Left renal cortex interstitium (tissue), 4 donors: ENCODE measurements at regions not wholly inside any gene's neighbourhood (a gene's known extent, or its start where the extent isn't known, plus 50 kb on each side); places are given as distances from the start of the nearest gene placed in this dataset.

Experiments
- DNase-seq, 4 donors: peaks; one replicate each; pipeline ENCODE4 v3.0.0-alpha.2; 2013; ENCODE audit warnings: low read depth in 4 of 4, low spot score in 2 of 4, missing footprints in 1 of 4

GRCh38 chr13:74625541-74625940, 491.3 kb upstream of the KLF12 start:
- DNase-seq, result no peak

- no peak for DNase-seq
Observed at GRCh38 chr13:74623761-74624160, 489.6 kb upstream of the KLF12 start.

GRCh38 chr13:74622284-74622683, 488.1 kb upstream of the KLF12 start:
- no peak for DNase-seq

- DNase-seq, result no peak
Observed at GRCh38 chr13:74620711-74621110, 486.5 kb upstream of the KLF12 start.

- no peak for DNase-seq
Observed at GRCh38 chr13:74620308-74620707, 486.1 kb upstream of the KLF12 start.

GRCh38 chr13:74597526-74597925, 463.3 kb upstream of the KLF12 start:
- no peak for DNase-seq

GRCh38 chr13:74596691-74597090, 462.5 kb upstream of the KLF12 start:
- DNase-seq, result no peak

- DNase-seq, result no peak
Observed at GRCh38 chr13:74593688-74594087, 459.5 kb upstream of the KLF12 start.

GRCh38 chr13:74586847-74587246, 452.6 kb upstream of the KLF12 start:
- DNase-seq, result no peak

- no peak for DNase-seq
Observed at GRCh38 chr13:74576420-74576819, 442.2 kb upstream of the KLF12 start.

- DNase-seq, result peak in 3 of 4 donors; percentile 42 to 55 (median 54)
Observed at GRCh38 chr13:74575729-74576125, 441.5 kb upstream of the KLF12 start.

GRCh38 chr13:74574964-74575728, 440.9 kb upstream of the KLF12 start:
- peak in 1 of 4 donors; percentile 34 for DNase-seq

GRCh38 chr13:74573654-74574053, 439.4 kb upstream of the KLF12 start:
- DNase-seq, result no peak

- no peak for DNase-seq
Observed at GRCh38 chr13:74571811-74572210, 437.6 kb upstream of the KLF12 start.

- no peak for DNase-seq
Observed at GRCh38 chr13:74570834-74571233, 436.6 kb upstream of the KLF12 start.

GRCh38 chr13:74570046-74570445, 435.8 kb upstream of the KLF12 start:
- no peak for DNase-seq

- DNase-seq, result no peak
Observed at GRCh38 chr13:74569251-74569650, 435.0 kb upstream of the KLF12 start.

GRCh38 chr13:74567485-74567884, 433.3 kb upstream of the KLF12 start:
- DNase-seq, result no peak

- no peak for DNase-seq
Observed at GRCh38 chr13:74562381-74562780, 428.2 kb upstream of the KLF12 start.

GRCh38 chr13:74561155-74561554, 427.0 kb upstream of the KLF12 start:
- no peak for DNase-seq

- no peak for DNase-seq
Observed at GRCh38 chr13:74560325-74560724, 426.1 kb upstream of the KLF12 start.

- no peak for DNase-seq
Observed at GRCh38 chr13:74557870-74558269, 423.7 kb upstream of the KLF12 start.
